ENCODE measurements at regions not wholly inside any gene's neighbourhood (a gene's known extent, or its start where the extent isn't known, plus 50 kb on each side); places are given as distances from the start of the nearest gene placed in this dataset.

DNA sequence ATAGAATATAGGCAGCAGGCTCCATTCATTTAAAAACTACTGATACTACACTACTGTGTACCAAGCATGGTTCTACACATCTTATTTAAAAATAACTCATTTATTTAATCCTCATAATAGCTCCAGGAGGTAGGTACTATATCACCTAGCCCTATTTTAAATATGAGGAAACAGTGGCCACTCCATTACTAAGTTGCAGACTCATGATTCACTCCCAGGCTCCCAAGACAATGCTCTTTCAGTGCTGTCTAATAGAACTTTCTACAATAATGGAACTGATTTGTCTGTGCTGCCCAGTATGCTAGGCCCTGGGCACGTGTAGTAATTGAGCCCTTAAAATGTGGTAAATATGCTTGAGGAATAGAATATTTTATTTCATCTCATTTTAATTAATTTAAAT lies 357.1 kb downstream of the LTN1 start:
- DNase-seq = no peak
- no peak overlapping the region for H3K4me3 ChIP-seq
- 56 to 67% methylated on average over 1 of the region's 1 CpG for WGBS, 2 donors
- H3K27me3 ChIP-seq = no peaks in the 10 kb centered on the region
- peaks cover 14 to 71% (median 30%) of the 10 kb centered on the region in 3 donors for H3K4me1 ChIP-seq
- H3K36me3 ChIP-seq = no peaks in the 10 kb centered on the region
- TF ChIP-seq POLR2A (IDR thresholded peaks at IDR 0.05) = no peak
- intact Hi-C loops (cut with DNase I) = no loop called here
- H3K27ac ChIP-seq = peak overlapping the region; percentile 78 to 91 (median 81)
- no peaks in the 10 kb centered on the region for H3K9me3 ChIP-seq

GRCh38 chr21:28633839-28634555 lies 358.7 kb downstream of the LTN1 start:
- Histone ChIP-seq H3K27ac (peak overlapping the region; percentile 78 to 91 (median 81)), H3K27me3 (no peaks in the 10 kb centered on the region), H3K36me3 (no peaks in the 10 kb centered on the region), H3K9me3 (no peaks in the 10 kb centered on the region), H3K4me1 (peaks cover 14 to 62% (median 30%) of the 10 kb centered on the region in 3 donors), H3K4me3 (peak overlapping the region in 1 of 4 donors; percentile 3)
- no peak for DNase-seq
- TF ChIP-seq POLR2A (IDR thresholded peaks at IDR 0.05) (no peak), CTCF (IDR thresholded peaks at IDR 0.05) (no peak)
- WGBS, 2 donors = 17 to 33% methylated on average over 11 to 12 of the region's 12 CpGs
- intact Hi-C loops (cut with DNase I) = no loop called here

DNA sequence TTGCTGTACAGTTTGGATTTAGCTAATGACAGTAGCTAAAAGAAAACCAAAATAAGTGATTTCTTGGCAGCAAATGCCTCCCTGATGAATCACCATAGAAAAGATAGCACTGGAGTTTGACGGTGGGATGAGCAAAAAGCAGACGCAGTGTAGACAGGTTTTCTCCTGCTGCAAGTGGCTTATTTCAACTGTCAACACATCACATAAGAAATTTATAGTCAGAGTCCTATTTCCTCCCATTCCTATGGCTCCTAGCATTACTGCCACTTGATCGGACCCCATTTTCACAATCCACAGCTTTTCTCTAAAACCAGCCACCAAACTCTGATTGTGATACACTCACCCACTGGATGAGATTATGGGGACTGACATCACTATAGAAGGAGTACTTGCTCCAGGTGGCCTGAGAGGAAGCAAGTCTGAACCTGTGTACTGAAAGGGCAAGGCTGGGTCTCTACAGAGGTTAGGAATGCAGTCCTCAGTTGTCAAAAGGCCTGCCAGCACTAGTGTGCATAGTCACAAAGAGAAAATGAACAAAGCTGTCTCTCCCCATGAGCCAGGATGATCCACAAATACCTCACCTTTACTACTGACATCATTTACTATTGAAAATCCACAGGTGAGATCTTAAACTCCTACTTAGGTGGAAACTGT lies 359.8 kb downstream of the LTN1 start:
- peaks cover 14 to 63% (median 30%) of the 10 kb centered on the region in 3 donors for H3K4me1 ChIP-seq
- peak overlapping the region; percentile 78 to 91 (median 81) for H3K27ac ChIP-seq
- peak overlapping the region in 1 of 4 donors; percentile 24 for H3K4me3 ChIP-seq
- 22 to 23% methylated on average over 3 of the region's 3 CpGs for WGBS, 2 donors
- no peak for DNase-seq
- no peaks in the 10 kb centered on the region for H3K36me3 ChIP-seq
- H3K9me3 ChIP-seq = no peaks in the 10 kb centered on the region
- no peaks in the 10 kb centered on the region for H3K27me3 ChIP-seq
- TF ChIP-seq POLR2A (IDR thresholded peaks at IDR 0.05) = no peak
- intact Hi-C loops (cut with DNase I) = no loop called here

DNA sequence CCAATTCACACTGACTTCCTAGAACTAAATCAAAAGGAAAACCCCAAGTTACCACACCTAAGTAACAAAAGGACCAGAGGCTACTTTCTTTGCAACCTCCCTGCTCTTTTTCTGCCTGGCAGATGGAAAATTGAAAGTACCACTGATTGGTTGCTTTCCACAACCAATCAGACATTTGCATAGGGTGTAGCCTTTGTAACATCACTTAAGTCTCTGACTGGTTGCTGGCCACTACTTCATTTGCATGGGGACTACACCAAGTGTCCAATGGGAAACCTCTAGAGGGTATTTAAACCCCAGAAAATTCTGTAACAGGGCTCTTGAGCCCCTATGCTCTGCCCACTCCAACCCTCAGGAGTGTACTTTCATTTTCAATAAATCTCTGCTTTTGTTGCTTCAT lies 365.0 kb downstream of the LTN1 start:
- no peak overlapping the region for H3K27ac ChIP-seq
- H3K4me1 ChIP-seq = peaks cover 0 to 23% (median 9%) of the 10 kb centered on the region in 3 donors
- H3K4me3 ChIP-seq = no peak overlapping the region

GRCh38 chr21:28627261-28627660 lies 365.4 kb downstream of the LTN1 start:
- 53 to 68% methylated on average over 3 of the region's 3 CpGs for WGBS, 2 donors
- H3K4me3 ChIP-seq = no peak overlapping the region
- TF ChIP-seq POLR2A (IDR thresholded peaks at IDR 0.05) = no peak
- no peak for TF ChIP-seq CTCF (IDR thresholded peaks at IDR 0.05)
- no peak for DNase-seq
- no peaks in the 10 kb centered on the region for H3K9me3 ChIP-seq
- peaks cover 0 to 19% (median 5%) of the 10 kb centered on the region in 3 donors for H3K4me1 ChIP-seq
- H3K27ac ChIP-seq = no peak overlapping the region
- no peaks in the 10 kb centered on the region for H3K27me3 ChIP-seq
- intact Hi-C loops (cut with DNase I) = no loop called here
- H3K36me3 ChIP-seq = no peaks in the 10 kb centered on the region

More for the DNA sequence above, 365.0 kb downstream of the LTN1 start:
- Histone ChIP-seq H3K9me3 (no peaks in the 10 kb centered on the region), H3K27me3 (no peaks in the 10 kb centered on the region), H3K36me3 (no peaks in the 10 kb centered on the region)
- intact Hi-C loops (cut with DNase I) = no loop called here
- no peak for DNase-seq
- TF ChIP-seq CTCF (IDR thresholded peaks at IDR 0.05) (no peak), POLR2A (IDR thresholded peaks at IDR 0.05) (no peak)

DNA sequence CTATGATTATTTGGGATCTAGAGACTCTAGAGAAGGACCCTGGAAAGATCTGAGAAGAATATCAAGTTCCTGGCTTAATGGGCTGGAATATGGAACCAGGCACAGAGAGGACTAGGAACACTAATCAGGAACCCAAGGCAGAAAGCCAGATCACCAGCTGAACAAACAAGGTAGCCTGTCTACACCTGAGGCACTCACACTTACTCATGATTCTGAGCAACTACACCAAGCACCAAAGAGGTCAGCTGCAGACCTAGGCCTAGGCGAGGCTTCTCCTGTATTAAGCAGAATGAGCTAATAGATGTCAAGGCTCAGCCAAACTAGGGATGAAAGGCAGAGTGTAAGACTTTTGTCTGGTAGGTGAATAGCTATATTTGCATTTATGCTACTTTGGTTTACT lies 368.1 kb downstream of the LTN1 start:
- TF ChIP-seq CTCF (IDR thresholded peaks at IDR 0.05) = no peak
- TF ChIP-seq POLR2A (IDR thresholded peaks at IDR 0.05) = no peak
- Histone ChIP-seq H3K9me3 (no peaks in the 10 kb centered on the region), H3K27me3 (no peaks in the 10 kb centered on the region), H3K4me1 (peaks cover 0 to 11% (median 0%) of the 10 kb centered on the region in 3 donors), H3K27ac (peak overlapping the region in 2 of 4 donors; percentile 4 to 13), H3K4me3 (no peak overlapping the region), H3K36me3 (no peaks in the 10 kb centered on the region)
- no peak for DNase-seq
- intact Hi-C loops (cut with DNase I) = no loop called here
- 62% methylated on average over 1 of the region's 1 CpG; no CpG with 5 or more reads in 1 of the 2 donors for WGBS, 2 donors
